Fibroblast of the aortic adventitia (primary cell): ENCODE measurements at regions not wholly inside any gene's neighbourhood (a gene's known extent, or its start where the extent isn't known, plus 50 kb on each side); places are given as distances from the start of the nearest gene placed in this dataset.

Source experiments
- DNase-seq: peaks from one replicate; pipeline ENCODE4 v3.0.0-alpha.2; 2010; ENCODE audit warnings: low read depth
- H3K4me3 ChIP-seq: 2 replicates; pipeline ENCODE4 v1.5.1; 2011; ENCODE audit warnings: low read depth, mild to moderate bottlenecking, control low read depth, low read length, moderate library complexity
- TF ChIP-seq, protein P1 (sequence below): IDR thresholded peaks from 2 replicates; pipeline ENCODE4 v1.5.1; 2011; ENCODE audit warnings: mild to moderate bottlenecking, low read length, control low read depth, inconsistent platforms; ENCODE audit not compliant: insufficient read depth

DNA sequence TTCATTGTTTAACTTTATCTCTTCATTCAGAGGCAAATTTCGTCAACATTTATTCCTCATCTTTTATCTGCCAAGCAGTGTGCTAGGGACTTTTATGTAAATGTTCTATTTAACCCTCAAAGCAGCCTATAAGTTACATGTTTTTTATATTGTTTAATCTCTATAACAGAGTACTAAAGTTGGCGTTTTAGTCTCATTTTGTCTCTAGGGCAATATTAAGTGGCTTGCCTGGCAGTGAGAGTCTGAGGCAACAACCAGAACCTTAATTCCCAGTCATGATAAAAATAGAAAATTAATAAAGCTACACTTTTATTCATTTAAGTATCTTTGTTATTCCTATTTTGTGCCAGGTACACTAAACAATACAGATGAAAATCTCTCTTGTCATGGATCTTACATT lies 994.3 kb upstream of the ADGRL2 start:
- no peak for DNase-seq
- H3K4me3 ChIP-seq = no peak overlapping the region
- TF ChIP-seq, protein P1, sequence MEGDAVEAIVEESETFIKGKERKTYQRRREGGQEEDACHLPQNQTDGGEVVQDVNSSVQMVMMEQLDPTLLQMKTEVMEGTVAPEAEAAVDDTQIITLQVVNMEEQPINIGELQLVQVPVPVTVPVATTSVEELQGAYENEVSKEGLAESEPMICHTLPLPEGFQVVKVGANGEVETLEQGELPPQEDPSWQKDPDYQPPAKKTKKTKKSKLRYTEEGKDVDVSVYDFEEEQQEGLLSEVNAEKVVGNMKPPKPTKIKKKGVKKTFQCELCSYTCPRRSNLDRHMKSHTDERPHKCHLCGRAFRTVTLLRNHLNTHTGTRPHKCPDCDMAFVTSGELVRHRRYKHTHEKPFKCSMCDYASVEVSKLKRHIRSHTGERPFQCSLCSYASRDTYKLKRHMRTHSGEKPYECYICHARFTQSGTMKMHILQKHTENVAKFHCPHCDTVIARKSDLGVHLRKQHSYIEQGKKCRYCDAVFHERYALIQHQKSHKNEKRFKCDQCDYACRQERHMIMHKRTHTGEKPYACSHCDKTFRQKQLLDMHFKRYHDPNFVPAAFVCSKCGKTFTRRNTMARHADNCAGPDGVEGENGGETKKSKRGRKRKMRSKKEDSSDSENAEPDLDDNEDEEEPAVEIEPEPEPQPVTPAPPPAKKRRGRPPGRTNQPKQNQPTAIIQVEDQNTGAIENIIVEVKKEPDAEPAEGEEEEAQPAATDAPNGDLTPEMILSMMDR = no peak

DNA sequence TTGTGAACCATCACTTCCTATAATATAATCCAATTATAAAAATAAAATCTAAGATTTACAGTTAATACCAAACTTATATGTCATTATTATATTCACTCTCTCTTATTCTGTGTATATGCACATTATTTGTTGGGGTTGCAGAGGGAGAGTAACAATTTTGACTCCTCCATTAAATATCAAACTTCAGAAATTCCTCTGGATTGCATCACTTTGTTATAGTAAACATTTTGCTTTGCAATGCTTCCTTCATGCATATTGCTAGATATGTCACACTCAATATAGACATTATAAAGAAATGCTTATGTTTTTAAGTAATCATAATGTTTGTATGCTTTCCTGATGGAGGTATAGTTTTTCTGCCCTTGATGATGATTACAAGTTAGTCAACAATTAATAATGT lies 999.0 kb upstream of the ADGRL2 start:
- TF ChIP-seq, protein P1 = no peak
- DNase-seq = no peak

DNA sequence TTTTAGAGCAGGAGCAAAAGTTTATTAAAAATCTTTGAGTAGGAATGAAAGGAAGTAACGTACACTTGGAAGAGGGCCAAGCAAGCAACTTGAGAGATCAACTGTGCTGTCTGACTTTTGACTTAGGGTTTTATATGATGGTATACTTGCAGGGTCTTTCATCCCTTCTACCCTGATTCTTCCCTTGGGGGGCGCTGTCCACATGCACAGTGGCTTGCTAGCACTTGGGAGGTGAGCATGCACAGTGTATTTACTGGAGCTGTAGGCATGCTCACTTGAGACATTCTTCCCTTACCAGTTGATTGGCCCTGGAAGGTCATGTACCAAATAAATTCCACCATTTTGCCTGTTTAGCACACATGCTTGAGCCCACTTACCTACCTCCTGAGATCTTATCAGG lies 1001.3 kb upstream of the ADGRL2 start:
- no peak for DNase-seq
- TF ChIP-seq, protein P1 = no peak
- H3K4me3 ChIP-seq = no peak overlapping the region

More for the DNA sequence above, 999.0 kb upstream of the ADGRL2 start:
- no peak overlapping the region for H3K4me3 ChIP-seq

DNA sequence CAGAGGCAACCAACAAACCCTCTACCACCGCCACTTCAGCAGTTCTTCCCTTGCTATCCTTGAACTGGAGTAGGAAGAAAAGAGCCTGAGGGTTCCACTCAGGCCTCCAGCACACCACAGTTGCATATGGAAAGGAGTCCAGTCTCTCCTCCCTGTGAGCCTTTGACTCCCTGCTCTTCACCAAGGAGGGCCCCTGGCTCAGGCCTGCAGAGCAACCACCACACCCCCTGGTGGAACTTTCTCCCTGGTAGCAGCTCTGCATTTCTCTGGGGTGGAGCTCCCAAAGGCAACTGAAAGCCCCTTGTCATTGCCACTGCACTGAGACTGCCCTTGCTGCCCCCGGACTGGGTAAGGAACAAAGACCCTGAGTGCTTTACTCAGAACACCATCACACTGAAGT lies 1021.5 kb upstream of the ADGRL2 start:
- TF ChIP-seq, protein P1 = no peak
- H3K4me3 ChIP-seq = no peak overlapping the region

DNA sequence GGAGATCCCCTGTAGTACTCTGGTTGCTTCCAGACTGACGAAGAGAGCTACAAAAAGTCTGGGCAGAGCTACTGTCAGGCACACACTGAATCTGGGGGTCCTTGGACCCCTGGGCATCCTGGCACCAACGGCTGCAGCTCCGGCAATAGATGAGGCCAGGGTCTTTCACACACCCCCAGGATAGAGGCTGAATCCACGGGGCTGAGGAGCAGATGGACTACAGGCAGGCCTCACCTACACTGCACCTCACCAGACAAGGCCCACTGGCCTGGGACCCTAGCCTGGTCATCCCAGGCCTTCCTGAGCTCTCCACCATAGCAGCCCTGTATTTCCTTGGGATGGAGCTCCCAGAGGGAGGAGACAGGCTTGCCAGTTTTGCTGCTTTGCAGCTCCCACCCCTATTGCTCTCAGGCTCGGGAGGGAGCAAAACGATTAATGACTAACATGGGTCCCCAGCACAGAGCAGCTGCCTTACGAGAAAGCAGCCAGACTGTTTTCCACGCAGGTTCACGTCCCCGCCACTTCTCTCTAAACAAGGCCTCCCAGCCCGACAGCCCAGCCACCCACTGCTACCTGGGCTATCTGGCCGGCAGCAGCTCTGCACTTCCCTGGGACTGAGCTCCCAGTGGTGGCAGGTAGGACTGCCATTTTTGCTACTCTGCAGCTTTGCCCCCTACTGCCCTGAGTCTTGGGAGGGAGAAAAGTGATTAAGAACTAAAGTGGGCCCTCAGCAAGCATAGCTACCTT lies 1022.5 kb upstream of the ADGRL2 start:
- H3K4me3 ChIP-seq = no peak overlapping the region
- DNase-seq = no peak
- TF ChIP-seq, protein P1 = no peak

More for the DNA sequence above, 1021.5 kb upstream of the ADGRL2 start:
- DNase-seq = no peak

DNA sequence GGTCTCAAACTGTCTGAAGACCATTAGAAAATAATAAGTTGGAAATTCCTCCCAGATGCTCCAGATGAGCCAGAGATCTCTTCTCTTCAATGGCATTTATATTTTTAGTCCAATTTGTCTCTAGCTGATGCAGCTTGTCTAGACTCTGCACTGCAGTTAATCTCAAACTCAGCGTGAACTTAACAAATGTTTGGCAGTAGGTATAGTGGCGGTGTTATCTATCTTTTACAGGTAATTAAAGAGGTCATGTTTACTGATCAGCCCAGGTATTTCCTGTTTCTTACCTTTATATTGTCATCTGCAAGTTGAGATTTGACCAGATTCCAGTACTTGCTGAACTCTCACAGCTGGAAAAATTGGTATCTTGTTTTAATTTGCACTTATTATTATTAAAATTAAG lies 1024.5 kb upstream of the ADGRL2 start:
- DNase-seq = no peak
- no peak overlapping the region for H3K4me3 ChIP-seq
- TF ChIP-seq, protein P1 = no peak
